Stimulated activated CD8-positive, alpha-beta memory T cell treated with anti-CD3 and anti-CD28 coated beads, Interleukin-2, amount 100 ng/mL, for 48 hours (primary cell): ENCODE measurements at regions not wholly inside any gene's neighbourhood (a gene's known extent, or its start where the extent isn't known, plus 50 kb on each side); places are given as distances from the start of the nearest gene placed in this dataset.
"Not testable (repeated sequence)": the region's sequence is repeated elsewhere in the genome, so short reads cannot be mapped to it uniquely, and the experiment has no call there.

ENCODE experiments used
- DNase-seq, 2 donors: peaks; one replicate each; pipeline ENCODE4 v3.0.0-alpha.2; 2020; ENCODE audit warnings: low read depth in 2 of 2

GRCh38 chr11:33971530-33971929, 79.7 kb upstream of the LMO2 start:
- not testable (repeated sequence) for DNase-seq

GRCh38 chr11:33970984-33971466, 79.1 kb upstream of the LMO2 start:
- peak in 1 of 2 donors; percentile 3 for DNase-seq

DNA sequence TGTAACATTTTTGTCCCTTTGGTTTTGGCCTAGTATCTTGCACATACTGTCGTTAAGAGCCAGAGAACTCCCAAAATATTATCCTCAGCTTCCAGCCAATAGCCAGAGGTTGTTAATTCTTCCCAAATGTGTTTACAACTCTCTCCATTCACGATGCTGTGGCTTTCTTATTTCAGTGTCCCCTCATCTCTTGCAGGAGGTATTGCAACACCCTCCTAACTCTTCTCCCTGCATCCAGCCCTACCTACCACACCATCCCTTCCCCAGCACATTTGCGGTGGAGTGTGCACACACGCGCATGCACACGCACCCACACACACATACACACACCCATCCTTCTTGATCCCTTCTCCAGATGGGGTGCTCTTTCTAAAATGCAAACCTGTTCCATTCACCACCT, 75.6 kb upstream of the LMO2 start:
- no peak for DNase-seq

GRCh38 chr11:33965032-33965431, 73.2 kb upstream of the LMO2 start:
- DNase-seq: no peak

- DNase-seq: no peak
Measured at GRCh38 chr11:33959855-33960400, 68.1 kb upstream of the LMO2 start.

DNA sequence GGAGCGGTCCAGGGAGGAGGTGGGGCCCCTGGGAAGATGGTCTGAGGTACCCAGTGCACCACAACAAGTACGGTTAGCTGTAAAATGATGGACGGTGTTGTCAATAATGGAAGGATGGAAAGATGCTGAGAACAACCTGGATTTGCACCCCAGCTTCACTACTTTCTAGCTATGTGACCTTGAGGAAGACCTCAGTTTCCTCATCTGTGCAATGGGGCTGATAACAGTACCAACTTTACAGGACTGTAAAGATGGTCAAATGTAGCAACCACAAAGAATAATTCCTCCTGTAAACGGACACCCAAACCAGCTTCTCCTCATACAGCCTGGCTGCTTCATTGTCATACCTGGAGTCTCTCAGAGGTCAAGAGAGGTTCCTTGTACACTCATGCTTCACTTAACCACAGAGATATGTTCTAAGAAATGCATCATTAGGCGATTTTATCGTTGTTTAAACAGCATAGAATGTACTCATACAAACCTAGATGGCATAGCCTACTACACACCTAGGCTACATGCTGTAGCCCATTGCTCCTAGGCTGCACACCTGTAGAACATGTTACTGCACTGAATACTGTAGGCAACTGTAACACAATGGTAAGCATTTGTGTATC, 65.5 kb upstream of the LMO2 start:
- DNase-seq: no peak

DNA sequence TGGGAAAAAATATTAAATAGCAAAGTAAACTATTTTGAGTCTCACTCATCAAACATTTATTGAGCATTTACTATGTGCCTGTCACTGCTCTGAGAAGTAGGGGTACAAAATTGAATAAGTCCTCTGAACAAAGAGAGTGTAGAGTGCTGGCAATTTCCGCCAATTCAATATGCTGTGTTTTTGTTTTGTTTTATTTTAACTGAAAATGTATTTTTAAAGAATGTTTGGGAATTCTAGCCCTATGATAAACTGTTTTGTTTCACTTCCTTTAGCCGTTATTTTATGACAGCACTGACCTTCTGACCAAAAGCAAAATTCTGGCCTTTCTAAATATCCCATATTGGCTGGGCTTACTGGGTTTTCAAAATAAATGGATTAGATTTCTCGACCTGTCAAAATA, 64.7 kb upstream of the LMO2 start:
- DNase-seq: no peak

DNA sequence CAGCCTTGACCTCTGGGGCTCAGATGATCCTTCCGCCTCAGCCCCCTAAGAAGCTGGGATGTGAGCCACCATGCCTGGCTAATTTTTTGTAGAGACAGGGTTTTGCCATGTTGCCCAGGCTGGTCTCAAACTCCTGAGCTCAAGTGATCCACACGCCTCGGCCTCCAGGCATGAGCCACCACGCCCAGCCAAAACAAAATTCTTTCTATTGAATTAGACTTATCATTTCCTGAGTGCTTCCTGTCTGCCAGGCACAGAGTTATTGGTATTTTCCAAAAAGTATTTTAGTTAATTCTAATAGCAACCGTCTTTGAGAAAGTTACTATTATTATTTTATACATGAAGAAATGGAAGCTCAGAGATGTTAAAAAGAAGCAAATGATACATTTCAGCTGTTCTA, 61.4 kb upstream of the LMO2 start:
- DNase-seq: no peak

DNA sequence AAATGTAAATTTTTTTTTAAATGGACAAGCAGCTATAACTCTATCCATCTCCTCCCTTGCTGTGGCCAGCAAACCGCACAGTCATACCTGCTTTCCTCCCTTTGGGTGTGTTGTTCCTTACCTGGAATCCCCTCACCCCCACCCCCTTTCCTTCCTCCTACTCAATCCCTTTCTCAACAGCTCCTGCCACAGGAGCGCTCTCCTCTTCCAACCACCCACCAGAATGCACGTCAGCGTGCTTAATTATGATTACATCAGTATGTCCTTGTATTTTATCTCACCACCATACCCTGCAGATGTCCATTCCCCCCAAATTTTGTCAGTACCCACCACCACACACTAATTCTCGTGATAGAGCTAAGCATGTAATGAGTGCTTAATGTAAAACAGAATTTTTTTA, 60.9 kb upstream of the LMO2 start:
- DNase-seq: no peak

- no peak for DNase-seq
Measured at GRCh38 chr11:33949252-33949913, 57.5 kb upstream of the LMO2 start.

DNA sequence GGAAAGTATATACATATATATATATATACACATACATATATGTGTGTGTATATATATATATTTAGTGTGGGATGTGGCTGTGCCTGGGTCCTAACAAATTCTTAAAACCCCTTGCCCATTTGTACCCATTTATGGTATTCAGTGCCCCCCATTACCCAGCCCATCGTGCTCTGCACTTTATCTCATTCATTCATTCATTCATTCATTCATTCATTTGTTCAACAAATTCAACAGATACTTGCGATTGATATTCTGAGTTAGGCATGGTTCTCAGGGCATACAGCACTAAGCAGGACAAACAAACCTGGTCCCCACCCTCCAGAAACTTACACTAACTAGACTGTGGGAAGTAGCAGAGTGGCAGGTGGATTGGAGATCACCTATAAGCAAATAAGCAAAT, 56.6 kb upstream of the LMO2 start:
- DNase-seq: no peak

DNA sequence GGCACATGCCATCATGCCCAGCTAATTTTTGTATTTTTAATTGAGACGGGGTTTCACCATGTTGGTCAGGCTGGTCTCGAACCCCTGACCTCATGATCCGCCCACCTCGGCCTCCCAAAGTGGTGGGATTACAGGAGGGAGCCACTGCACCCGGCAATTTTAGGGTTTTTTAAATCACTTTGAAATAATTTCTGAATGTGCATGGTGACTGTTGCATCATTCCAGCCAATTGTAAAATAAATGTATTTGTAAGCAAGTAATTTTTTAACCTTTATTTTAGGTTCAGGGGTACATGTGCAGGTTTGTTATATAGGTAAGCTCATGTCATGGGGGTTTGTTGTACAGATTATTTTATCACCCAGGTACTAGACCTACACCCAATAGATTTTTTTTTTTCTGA, 56.0 kb upstream of the LMO2 start:
- DNase-seq: not testable (repeated sequence)

DNA sequence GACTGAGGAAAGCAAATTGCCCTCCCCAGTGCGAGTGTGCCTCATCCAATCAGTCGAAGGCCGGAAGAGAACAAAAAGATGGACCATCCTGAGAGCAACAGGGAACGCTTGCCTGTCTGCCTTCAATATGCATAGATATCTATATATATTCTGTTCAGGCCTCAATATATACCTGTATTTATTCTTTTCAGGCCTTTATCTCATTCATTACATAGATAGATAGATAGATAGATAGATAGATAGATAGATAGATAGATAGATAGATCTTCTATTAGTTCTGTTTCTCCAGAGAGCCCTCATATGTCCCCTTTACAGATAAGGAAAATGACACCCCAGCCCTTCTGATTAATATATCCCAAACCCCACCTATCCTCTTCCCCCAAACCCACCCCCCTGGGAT, 55.1 kb upstream of the LMO2 start:
- DNase-seq: no peak

GRCh38 chr11:33945481-33946268, 53.8 kb upstream of the LMO2 start:
- DNase-seq: no peak

DNA sequence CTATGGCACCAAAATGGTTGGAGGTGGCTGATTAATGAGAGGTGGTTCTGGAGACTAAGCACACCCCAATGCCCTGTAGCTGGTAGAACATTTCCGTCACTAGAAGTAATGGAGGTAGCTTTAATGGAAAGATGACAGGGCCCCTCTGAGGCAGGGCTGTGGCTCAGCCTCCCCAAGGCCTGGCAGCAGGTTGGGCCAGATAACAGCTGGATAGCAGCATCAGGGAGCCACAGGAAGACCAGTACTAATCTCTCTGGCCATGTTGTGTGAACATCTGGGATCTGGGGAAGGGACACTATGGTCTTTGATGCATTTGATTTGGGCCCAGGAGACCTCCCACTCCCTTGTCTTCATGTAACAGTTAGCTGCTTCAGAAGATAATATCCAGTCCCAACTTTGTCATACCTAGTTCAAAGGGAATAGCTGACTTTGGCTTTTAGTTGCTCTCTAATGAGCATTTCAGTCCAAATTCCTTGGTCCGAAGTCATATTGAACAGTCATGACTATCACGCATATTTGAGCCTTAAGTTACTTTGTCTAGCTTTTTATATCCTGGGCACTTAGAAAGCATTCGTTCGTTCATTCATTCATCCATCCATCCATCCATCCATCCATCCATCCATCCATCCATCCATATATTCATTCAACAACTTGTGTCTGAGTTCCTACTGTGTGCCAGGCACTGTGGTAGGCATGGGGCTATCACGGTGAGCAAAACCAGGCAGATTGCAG, 53.0 kb upstream of the LMO2 start:
- DNase-seq: no peak

- no peak for DNase-seq
Measured at GRCh38 chr11:33944345-33944692, 52.4 kb upstream of the LMO2 start.

DNA sequence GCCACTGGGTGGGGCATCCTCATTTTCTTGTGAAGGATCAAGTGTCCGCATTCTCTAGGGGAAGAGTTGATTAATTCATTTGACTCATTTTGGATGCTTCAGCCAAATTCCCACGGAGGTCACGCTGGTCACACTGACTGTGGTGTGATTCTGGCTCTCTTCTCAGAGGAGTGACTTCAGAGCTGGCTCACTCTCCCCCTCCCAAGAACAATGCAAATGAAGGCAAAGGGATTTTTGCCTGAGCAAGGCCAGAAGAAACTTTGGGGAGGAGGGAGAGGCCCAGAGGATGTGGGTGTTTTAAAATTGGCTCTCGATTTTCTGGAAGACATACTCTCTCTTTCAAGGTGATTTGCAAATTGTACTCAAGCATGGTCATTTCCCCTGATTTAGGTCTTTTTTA, 51.1 kb upstream of the LMO2 start:
- no peak for DNase-seq

DNA sequence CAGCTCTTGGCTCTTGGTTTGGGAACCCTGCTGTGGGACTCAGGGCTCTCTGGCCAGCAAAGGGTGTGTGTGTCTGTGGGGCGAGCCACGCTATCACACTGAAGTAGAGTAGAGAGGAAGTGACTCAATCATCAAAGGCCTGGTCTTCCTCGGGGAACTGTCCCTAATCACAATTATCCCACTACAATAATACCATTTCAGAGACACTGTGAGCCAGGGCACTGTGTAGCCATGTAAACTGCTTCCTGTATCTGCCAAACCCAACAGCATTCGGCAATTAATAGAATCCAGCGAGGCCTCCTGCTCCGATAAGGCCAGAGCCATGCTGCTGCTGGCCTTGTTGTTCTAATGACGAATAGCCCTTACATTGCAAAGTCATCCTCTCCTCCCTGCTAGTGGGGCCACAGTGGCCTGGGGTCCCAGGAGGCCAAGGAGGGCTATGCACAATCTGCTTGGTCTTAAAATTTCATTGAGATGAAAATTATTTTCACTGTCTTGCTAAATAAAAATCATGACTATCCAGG, 49.8 kb upstream of the LMO2 start:
- no peak for DNase-seq
